GM13977 (cell line): ENCODE measurements at regions not wholly inside any gene's neighbourhood (a gene's known extent, or its start where the extent isn't known, plus 50 kb on each side); places are given as distances from the start of the nearest gene placed in this dataset.

Source experiments
- DNase-seq: peaks from one replicate; pipeline ENCODE4 v3.0.0; 2012; ENCODE audit warnings: low spot score
- in situ Hi-C: fragments of 300-500 bp; cut with MboI; formaldehyde crosslinking; loops from one replicate; pipeline ENCODE4 v1.12.0; 2022; ENCODE audit warnings: low sequenced_read_pairs, low pct_unique_long_range_greater_than_20kb, mixed read lengths, inconsistent platforms; ENCODE audit not compliant: unreplicated experiment
- TF ChIP-seq, protein P1 (sequence below): IDR thresholded peaks from 2 replicates; pipeline ENCODE4 v1.5.1; 2012; ENCODE audit warnings: mild to moderate bottlenecking, control low read depth; ENCODE audit not compliant: insufficient read depth; ENCODE audit errors: extremely low read depth, missing control alignments

DNA sequence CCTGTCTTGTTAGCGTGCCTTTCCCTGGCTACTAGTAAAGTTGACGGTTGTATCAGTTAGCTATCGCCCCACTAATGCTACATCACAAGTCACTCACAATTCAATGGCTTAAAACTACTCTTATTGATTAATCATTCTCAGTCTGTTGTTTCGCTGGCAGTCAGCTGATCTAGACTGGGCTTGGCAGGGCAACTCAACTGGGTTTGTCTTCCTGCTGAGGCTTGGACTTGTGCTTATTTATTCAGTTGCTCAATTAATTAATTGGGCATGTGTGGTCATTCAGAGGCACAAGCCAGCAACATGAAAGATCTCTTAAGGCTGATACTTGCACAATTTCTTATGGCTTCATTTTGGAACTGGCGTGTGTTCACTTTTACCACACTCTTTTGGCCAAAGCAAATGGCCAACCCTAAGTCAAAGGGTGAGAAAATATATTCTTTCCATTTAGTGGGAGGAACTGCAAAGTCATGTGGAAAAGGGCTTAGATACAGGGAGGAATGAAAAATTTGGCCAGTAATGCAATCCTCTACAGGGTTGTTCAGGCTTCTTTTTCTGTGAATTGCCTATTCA is 333.5 kb downstream of the GPR37 start:
- DNase-seq: no peak

DNA sequence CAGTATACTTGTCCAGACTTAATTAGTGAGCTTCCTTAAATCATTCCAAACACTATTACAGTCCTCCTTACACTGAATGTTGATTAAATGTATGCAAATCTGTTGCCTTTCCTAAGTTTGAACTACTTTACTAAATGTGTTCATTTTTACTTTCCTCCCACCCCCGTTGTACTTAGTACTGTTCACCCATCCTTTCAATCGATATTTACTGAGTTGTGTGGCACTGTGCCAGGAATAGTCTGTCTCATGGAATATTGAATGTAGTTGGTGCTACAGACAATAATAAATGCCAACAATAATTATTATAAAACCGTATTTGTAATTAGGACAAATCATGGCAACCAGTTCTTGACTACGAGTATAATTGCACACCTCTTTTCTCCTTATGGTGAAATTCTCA is 335.7 kb downstream of the GPR37 start:
- TF ChIP-seq, protein P1, sequence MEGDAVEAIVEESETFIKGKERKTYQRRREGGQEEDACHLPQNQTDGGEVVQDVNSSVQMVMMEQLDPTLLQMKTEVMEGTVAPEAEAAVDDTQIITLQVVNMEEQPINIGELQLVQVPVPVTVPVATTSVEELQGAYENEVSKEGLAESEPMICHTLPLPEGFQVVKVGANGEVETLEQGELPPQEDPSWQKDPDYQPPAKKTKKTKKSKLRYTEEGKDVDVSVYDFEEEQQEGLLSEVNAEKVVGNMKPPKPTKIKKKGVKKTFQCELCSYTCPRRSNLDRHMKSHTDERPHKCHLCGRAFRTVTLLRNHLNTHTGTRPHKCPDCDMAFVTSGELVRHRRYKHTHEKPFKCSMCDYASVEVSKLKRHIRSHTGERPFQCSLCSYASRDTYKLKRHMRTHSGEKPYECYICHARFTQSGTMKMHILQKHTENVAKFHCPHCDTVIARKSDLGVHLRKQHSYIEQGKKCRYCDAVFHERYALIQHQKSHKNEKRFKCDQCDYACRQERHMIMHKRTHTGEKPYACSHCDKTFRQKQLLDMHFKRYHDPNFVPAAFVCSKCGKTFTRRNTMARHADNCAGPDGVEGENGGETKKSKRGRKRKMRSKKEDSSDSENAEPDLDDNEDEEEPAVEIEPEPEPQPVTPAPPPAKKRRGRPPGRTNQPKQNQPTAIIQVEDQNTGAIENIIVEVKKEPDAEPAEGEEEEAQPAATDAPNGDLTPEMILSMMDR: no peak
- in situ Hi-C loops: no loop called here
- DNase-seq: no peak

More for the DNA sequence above, 333.5 kb downstream of the GPR37 start:
- in situ Hi-C loops: no loop called here
- TF ChIP-seq, protein P1: no peak

DNA sequence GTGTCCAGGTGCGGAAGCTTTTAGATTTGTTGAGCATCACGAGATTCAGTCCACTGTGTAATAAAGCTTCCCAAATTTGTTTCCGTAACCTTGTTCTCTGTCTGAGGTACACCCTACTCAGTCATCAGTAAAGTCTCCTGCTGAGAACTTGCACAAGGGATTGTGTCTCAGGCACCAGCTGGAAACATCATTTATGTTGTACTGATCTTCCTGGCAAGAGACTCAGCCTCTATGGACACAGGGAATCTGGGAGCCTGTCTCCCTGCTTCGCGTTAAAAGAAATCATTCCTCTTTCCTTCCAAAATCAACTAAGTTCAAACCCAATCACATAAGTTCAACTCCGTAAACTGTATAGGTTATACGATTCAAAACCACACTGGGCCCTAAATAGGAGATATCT is 336.8 kb downstream of the GPR37 start:
- in situ Hi-C loops: no loop called here
- TF ChIP-seq, protein P1: no peak
- no peak for DNase-seq

DNA sequence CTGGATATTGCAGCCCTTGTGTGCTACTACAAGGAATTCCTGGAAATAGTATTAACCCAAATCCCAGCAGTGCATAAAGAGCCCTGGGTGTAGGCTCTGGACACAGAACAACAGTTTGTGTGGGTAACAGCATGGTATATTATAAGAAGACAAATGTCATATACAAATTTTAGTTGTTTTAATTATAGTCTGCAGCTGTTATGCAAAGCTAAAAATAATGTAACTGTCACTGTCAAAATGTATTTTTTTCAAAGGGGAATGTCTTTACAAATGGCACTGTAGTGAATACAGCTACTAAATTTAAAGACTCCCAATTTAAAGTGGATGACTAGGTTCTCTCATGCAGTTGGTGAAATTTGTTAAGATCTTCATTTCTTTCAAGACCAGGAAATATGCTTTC is 339.0 kb downstream of the GPR37 start:
- DNase-seq: no peak
- in situ Hi-C loops: no loop called here

DNA sequence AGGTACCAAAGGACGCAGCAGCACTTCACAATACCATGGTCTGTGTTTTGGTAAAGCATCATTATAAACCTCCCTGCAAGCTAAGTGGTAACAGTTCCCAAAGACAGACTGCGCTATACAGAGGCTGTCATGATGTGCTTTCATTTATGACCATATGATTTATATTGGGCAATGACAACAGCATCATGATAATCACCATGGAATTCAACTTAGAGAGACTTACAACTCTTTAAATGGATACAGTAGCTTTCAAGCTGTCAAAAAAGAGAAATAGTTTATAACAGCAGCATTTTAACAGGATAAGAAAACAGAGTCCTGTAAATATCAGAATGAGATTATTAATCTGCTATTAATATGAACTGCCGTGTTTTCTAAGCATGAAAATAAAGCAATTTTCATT is 341.7 kb downstream of the GPR37 start:
- TF ChIP-seq, protein P1: no peak
- in situ Hi-C loops: no loop called here

More for the DNA sequence above, 339.0 kb downstream of the GPR37 start:
- TF ChIP-seq, protein P1: no peak

DNA sequence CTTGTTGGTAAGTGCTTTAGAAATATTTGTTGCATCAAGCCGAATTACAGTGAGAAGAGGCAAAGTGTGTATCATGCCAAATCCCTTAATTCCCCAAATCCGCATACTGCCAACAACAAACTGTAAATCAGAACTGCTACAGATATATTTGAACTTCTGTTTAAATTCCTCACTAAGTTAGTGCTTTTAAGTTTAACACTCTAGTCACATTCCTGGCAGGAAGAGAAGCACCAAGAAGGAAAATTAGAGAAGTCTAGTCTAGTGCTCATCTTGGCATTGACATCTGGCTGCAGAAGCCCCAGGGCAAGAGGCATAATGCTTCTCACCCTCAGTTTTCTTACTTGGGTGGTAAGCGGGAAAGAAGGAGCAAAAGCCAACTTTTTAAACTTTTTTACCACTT is 343.5 kb downstream of the GPR37 start:
- TF ChIP-seq, protein P1: no peak
- in situ Hi-C loops: no loop called here
- DNase-seq: no peak

More for the DNA sequence above, 341.7 kb downstream of the GPR37 start:
- no peak for DNase-seq
